Calu3 (cell line): ENCODE measurements at regions not wholly inside any gene's neighbourhood (a gene's known extent, or its start where the extent isn't known, plus 50 kb on each side); places are given as distances from the start of the nearest gene placed in this dataset.

ENCODE experiments used
- BruUV-seq: library from RNA; stranded (reverse); fragments of 400-500 nt; replicated peaks from 2 replicates; lab custom pipeline; 2021; lab: Mats Ljungman, UMichigan
- CTCF ChIA-PET: fragments of 300-600 bp; sonication (Branson Sonifier 250); formaldehyde crosslinking; loops from one replicate; lab custom pipeline; 2022; ENCODE audit warnings: antibody characterized with exemption; lab: Charles Lee
- DNase-seq: peaks from one replicate; pipeline ENCODE4 v3.0.0; 2022
- H3K27ac Mint-ChIP-seq: one replicate; pipeline ENCODE4 v1.8.0; 2022; ENCODE audit warnings: mixed read lengths; ENCODE audit not compliant: unreplicated experiment
- H3K27me3 Mint-ChIP-seq: one replicate; pipeline ENCODE4 v1.8.0; 2022; ENCODE audit warnings: mixed read lengths; ENCODE audit not compliant: unreplicated experiment
- H3K36me3 Mint-ChIP-seq: one replicate; pipeline ENCODE4 v1.8.0; 2022; ENCODE audit warnings: mild to moderate bottlenecking, moderate library complexity, mixed read lengths; ENCODE audit not compliant: insufficient read depth, unreplicated experiment
- H3K4me1 Mint-ChIP-seq: one replicate; pipeline ENCODE4 v1.8.0; 2022; ENCODE audit warnings: mild to moderate bottlenecking, low read depth, mixed read lengths; ENCODE audit not compliant: unreplicated experiment
- H3K4me3 Mint-ChIP-seq: one replicate; pipeline ENCODE4 v1.8.0; 2022; ENCODE audit warnings: mild to moderate bottlenecking, low read depth, moderate library complexity, mixed read lengths; ENCODE audit not compliant: unreplicated experiment
- H3K9me3 Mint-ChIP-seq: one replicate; pipeline ENCODE4 v1.8.0; 2022; ENCODE audit warnings: low read depth, mixed read lengths; ENCODE audit not compliant: unreplicated experiment
- intact Hi-C: fragments of 100-400 bp; cut with micrococcal nuclease; formaldehyde crosslinking; loops from one replicate; pipeline ENCODE4 v1.10.0; 2022; ENCODE audit not compliant: unreplicated experiment
- TF ChIP-seq, protein P1 (sequence below): fragments of 200-600 bp; IDR thresholded peaks from one replicate; pipeline ENCODE4 v1.8.0; 2022; ENCODE audit warnings: antibody characterized with exemption; ENCODE audit not compliant: unreplicated experiment

GRCh38 chr2:67674668-67675067 lies 277.5 kb downstream of the ETAA1 start:
- Mint-ChIP-seq H3K27ac (no peak overlapping the region), H3K9me3 (peaks cover 3% of the 10 kb centered on the region), H3K27me3 (peaks cover 12% of the 10 kb centered on the region), H3K4me3 (no peak overlapping the region), H3K4me1 (no peaks in the 10 kb centered on the region), H3K36me3 (no peaks in the 10 kb centered on the region)
- TF ChIP-seq, protein P1, sequence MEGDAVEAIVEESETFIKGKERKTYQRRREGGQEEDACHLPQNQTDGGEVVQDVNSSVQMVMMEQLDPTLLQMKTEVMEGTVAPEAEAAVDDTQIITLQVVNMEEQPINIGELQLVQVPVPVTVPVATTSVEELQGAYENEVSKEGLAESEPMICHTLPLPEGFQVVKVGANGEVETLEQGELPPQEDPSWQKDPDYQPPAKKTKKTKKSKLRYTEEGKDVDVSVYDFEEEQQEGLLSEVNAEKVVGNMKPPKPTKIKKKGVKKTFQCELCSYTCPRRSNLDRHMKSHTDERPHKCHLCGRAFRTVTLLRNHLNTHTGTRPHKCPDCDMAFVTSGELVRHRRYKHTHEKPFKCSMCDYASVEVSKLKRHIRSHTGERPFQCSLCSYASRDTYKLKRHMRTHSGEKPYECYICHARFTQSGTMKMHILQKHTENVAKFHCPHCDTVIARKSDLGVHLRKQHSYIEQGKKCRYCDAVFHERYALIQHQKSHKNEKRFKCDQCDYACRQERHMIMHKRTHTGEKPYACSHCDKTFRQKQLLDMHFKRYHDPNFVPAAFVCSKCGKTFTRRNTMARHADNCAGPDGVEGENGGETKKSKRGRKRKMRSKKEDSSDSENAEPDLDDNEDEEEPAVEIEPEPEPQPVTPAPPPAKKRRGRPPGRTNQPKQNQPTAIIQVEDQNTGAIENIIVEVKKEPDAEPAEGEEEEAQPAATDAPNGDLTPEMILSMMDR, result no peak
- intact Hi-C loops, result no loop called here
- DNase-seq, result no peak
- BruUV-seq, result no TSS peak
- CTCF ChIA-PET, result no interaction called here

- H3K27me3 Mint-ChIP-seq, result peaks cover 44% of the 10 kb centered on the region
- no TSS peak for BruUV-seq
- H3K4me1 Mint-ChIP-seq, result no peaks in the 10 kb centered on the region
- H3K4me3 Mint-ChIP-seq, result no peak overlapping the region
- CTCF ChIA-PET, result no interaction called here
- no peaks in the 10 kb centered on the region for H3K9me3 Mint-ChIP-seq
- DNase-seq, result no peak
- TF ChIP-seq, protein P1, result no peak
- H3K27ac Mint-ChIP-seq, result no peak overlapping the region
- H3K36me3 Mint-ChIP-seq, result no peaks in the 10 kb centered on the region
- intact Hi-C loops, result loop anchor here (1.0 kb wide), 1 partner anchor 42 kb away; no protein-coding TSS in a partner anchor
Measured at GRCh38 chr2:67684991-67685390, 287.9 kb downstream of the ETAA1 start.

- intact Hi-C loops, result no loop called here
- CTCF ChIA-PET, result no interaction called here
- DNase-seq, result no peak
- TF ChIP-seq, protein P1, result no peak
- H3K27ac Mint-ChIP-seq, result no peak overlapping the region
- no TSS peak for BruUV-seq
- no peaks in the 10 kb centered on the region for H3K9me3 Mint-ChIP-seq
- H3K27me3 Mint-ChIP-seq, result peaks cover 31% of the 10 kb centered on the region
- H3K4me3 Mint-ChIP-seq, result no peak overlapping the region
- no peaks in the 10 kb centered on the region for H3K4me1 Mint-ChIP-seq
- no peaks in the 10 kb centered on the region for H3K36me3 Mint-ChIP-seq
Measured at GRCh38 chr2:67686254-67686653, 289.1 kb downstream of the ETAA1 start.

- TF ChIP-seq, protein P1, result no peak
Measured at GRCh38 chr2:67689186-67689585, 292.1 kb downstream of the ETAA1 start.

More at GRCh38 chr2:67689186-67689585, 292.1 kb downstream of the ETAA1 start:
- peaks cover 18% of the 10 kb centered on the region for H3K27me3 Mint-ChIP-seq
- H3K36me3 Mint-ChIP-seq, result no peaks in the 10 kb centered on the region
- no TSS peak for BruUV-seq
- H3K4me1 Mint-ChIP-seq, result no peaks in the 10 kb centered on the region
- no peak for DNase-seq
- no peaks in the 10 kb centered on the region for H3K9me3 Mint-ChIP-seq
- CTCF ChIA-PET, result no interaction called here
- intact Hi-C loops, result no loop called here
- no peak overlapping the region for H3K4me3 Mint-ChIP-seq
- H3K27ac Mint-ChIP-seq, result no peak overlapping the region
